ENCODE measurements at regions not wholly inside any gene's neighbourhood (a gene's known extent, or its start where the extent isn't known, plus 50 kb on each side); places are given as distances from the start of the nearest gene placed in this dataset.

GRCh38 chr6:15952231-15953151 is 176.4 kb upstream of the MYLIP start (continued):
- TF ChIP-seq ZNF398 (tag by site-specific recombination; IDR thresholded peaks at IDR 0.05) (no peak), ZEB2 (tag by site-specific recombination; IDR thresholded peaks at IDR 0.05) (no peak), HIC1 (tag by site-specific recombination; IDR thresholded peaks at IDR 0.05) (no peak), OSR2 (tag by site-specific recombination; IDR thresholded peaks at IDR 0.05) (peak; percentile 91), KLF17 (tag by site-specific recombination; IDR thresholded peaks at IDR 0.05) (peak; percentile 57; the same call in 1 of the 2 replicates), ZNF132 (tag by site-specific recombination; IDR thresholded peaks at IDR 0.05; ENCODE audit: borderline replicate concordance) (no peak), ZNF677 (tag by site-specific recombination; IDR thresholded peaks at IDR 0.05) (no peak), ZBTB7A (tag by site-specific recombination; IDR thresholded peaks at IDR 0.05; ENCODE audit: low read depth) (no peak), ZSCAN16 (tag by site-specific recombination; IDR thresholded peaks at IDR 0.05) (peak; percentile 80), ZNF692 (tag by site-specific recombination; IDR thresholded peaks at IDR 0.05) (no peak), PRDM1 (tag by site-specific recombination; IDR thresholded peaks at IDR 0.05) (no peak), ZNF362 (tag by site-specific recombination; IDR thresholded peaks at IDR 0.05) (no peak), ZNF140 (tag by site-specific recombination; IDR thresholded peaks at IDR 0.05) (no peak), SCRT2 (tag by site-specific recombination; IDR thresholded peaks at IDR 0.05) (no peak), ZNF560 (tag by site-specific recombination; IDR thresholded peaks at IDR 0.05; ENCODE audit: borderline replicate concordance) (no peak), ZNF626 (tag by site-specific recombination; IDR thresholded peaks at IDR 0.05) (no peak), ZNF155 (tag by site-specific recombination; IDR thresholded peaks at IDR 0.05) (no peak), ZNF558 (tag by site-specific recombination; IDR thresholded peaks at IDR 0.05) (no peak), ZBTB1 (tag by site-specific recombination; IDR thresholded peaks at IDR 0.05) (no peak), PRDM6 (tag by site-specific recombination; IDR thresholded peaks at IDR 0.05) (peak; percentile 79), ZSCAN30 (tag by site-specific recombination; IDR thresholded peaks at IDR 0.05) (no peak), ZNF621 (tag by site-specific recombination; IDR thresholded peaks at IDR 0.05) (no peak), BCL11B (tag by site-specific recombination; IDR thresholded peaks at IDR 0.05; ENCODE audit: low read depth) (no peak), ZNF473 (tag by site-specific recombination; IDR thresholded peaks at IDR 0.05) (no peak), ZNF513 (tag by site-specific recombination; IDR thresholded peaks at IDR 0.05) (no peak)
